ENCODE measurements at regions not wholly inside any gene's neighbourhood (a gene's known extent, or its start where the extent isn't known, plus 50 kb on each side); places are given as distances from the start of the nearest gene placed in this dataset.
"Not testable (repeated sequence)": the region's sequence is repeated elsewhere in the genome, so short reads cannot be mapped to it uniquely, and the experiment has no call there.

GRCh38 chr20:6697228-6697972 lies 70.1 kb upstream of the BMP2 start:
- TF ChIP-seq CTCF (IDR thresholded peaks at IDR 0.05; ENCODE audit: low read depth, low read length) (no peak), POLR2A (IDR thresholded peaks at IDR 0.05; ENCODE audit: extremely low read depth, insufficient read length) (no peak), MYC (IDR thresholded peaks at IDR 0.05; ENCODE audit: low read depth, low read length) (no peak), MAX (IDR thresholded peaks at IDR 0.05; ENCODE audit: low read depth, low read length) (no peak)
- H3K4me3 ChIP-seq (ENCODE audit: low read depth, low read length): no peak overlapping the region
- no peak for DNase-seq (ENCODE audit: low read depth)

- no peak overlapping the region for H3K4me3 ChIP-seq (ENCODE audit: low read depth, low read length)
- TF ChIP-seq MYC (IDR thresholded peaks at IDR 0.05; ENCODE audit: low read depth, low read length): no peak
- no peak for TF ChIP-seq POLR2A (IDR thresholded peaks at IDR 0.05; ENCODE audit: extremely low read depth, insufficient read length)
- TF ChIP-seq CTCF (IDR thresholded peaks at IDR 0.05; ENCODE audit: low read depth, low read length): no peak
- TF ChIP-seq MAX (IDR thresholded peaks at IDR 0.05; ENCODE audit: low read depth, low read length): no peak
- no peak for DNase-seq (ENCODE audit: low read depth)
Observed at GRCh38 chr20:6696001-6696400, 71.5 kb upstream of the BMP2 start.

- H3K4me3 ChIP-seq (ENCODE audit: low read depth, low read length); DNase-seq (ENCODE audit: low read depth): not testable (repeated sequence)
Observed at GRCh38 chr20:6693808-6694198, 73.7 kb upstream of the BMP2 start.

GRCh38 chr20:6693178-6693807 lies 74.2 kb upstream of the BMP2 start:
- no peak overlapping the region for H3K4me3 ChIP-seq (ENCODE audit: low read depth, low read length)
- no peak for TF ChIP-seq POLR2A (IDR thresholded peaks at IDR 0.05; ENCODE audit: extremely low read depth, insufficient read length)
- no peak for TF ChIP-seq MAX (IDR thresholded peaks at IDR 0.05; ENCODE audit: low read depth, low read length)
- TF ChIP-seq MYC (IDR thresholded peaks at IDR 0.05; ENCODE audit: low read depth, low read length): no peak
- TF ChIP-seq CTCF (IDR thresholded peaks at IDR 0.05; ENCODE audit: low read depth, low read length): no peak
- no peak for DNase-seq (ENCODE audit: low read depth)

GRCh38 chr20:6692566-6693173 lies 74.8 kb upstream of the BMP2 start:
- DNase-seq (ENCODE audit: low read depth): peak; percentile 19
- TF ChIP-seq CTCF (IDR thresholded peaks at IDR 0.05; ENCODE audit: low read depth, low read length) (no peak), MAX (IDR thresholded peaks at IDR 0.05; ENCODE audit: low read depth, low read length) (no peak), POLR2A (IDR thresholded peaks at IDR 0.05; ENCODE audit: extremely low read depth, insufficient read length) (no peak), MYC (IDR thresholded peaks at IDR 0.05; ENCODE audit: low read depth, low read length) (no peak)
- H3K4me3 ChIP-seq (ENCODE audit: low read depth, low read length): no peak overlapping the region

GRCh38 chr20:6691516-6691915 lies 76.0 kb upstream of the BMP2 start:
- H3K4me3 ChIP-seq (ENCODE audit: low read depth, low read length): no peak overlapping the region
- no peak for DNase-seq (ENCODE audit: low read depth)
- TF ChIP-seq MAX (IDR thresholded peaks at IDR 0.05; ENCODE audit: low read depth, low read length) (no peak), MYC (IDR thresholded peaks at IDR 0.05; ENCODE audit: low read depth, low read length) (no peak), CTCF (IDR thresholded peaks at IDR 0.05; ENCODE audit: low read depth, low read length) (no peak), POLR2A (IDR thresholded peaks at IDR 0.05; ENCODE audit: extremely low read depth, insufficient read length) (no peak)

Data from NB4 (cell line).